ENCODE measurements at regions not wholly inside any gene's neighbourhood (a gene's known extent, or its start where the extent isn't known, plus 50 kb on each side); places are given as distances from the start of the nearest gene placed in this dataset.

DNA sequence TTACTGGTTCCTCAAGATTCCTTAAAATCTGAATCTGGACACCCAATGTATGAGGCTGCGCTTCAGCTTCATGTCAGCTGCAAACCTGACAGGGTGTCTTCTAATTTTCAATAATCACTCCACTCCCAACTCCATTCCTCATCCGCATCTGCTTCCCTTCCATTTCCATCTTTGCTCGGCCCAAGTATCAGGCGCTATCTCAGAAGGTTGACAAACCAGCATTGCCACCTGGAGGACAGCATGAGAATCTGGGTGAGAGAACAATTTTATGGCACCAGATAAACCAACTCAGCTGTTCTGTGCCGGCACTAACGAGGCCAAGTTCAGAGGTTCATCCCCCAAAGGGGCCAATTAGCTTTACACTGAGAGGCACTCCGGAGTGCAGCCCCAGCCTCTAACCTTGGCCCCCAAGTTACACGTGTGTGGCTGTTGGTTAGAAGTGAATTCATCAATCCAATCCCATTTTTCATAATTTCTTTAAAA, 79.1 kb upstream of the LMO2 start:
- intact Hi-C loops (cut with micrococcal nuclease; ENCODE audit: unreplicated experiment): loop anchor here (1.0 kb wide), 2 partner anchors 113 to 136 kb away; no protein-coding TSS in a partner anchor
- Histone ChIP-seq H3K4me3 (ENCODE audit: low read depth, low read length, poor library complexity, severe bottlenecking) (no peak overlapping the region), H3K9me3 (ENCODE audit: low read depth, low read length, poor library complexity, severe bottlenecking) (no peaks in the 10 kb centered on the region), H3K36me3 (ENCODE audit: insufficient read depth, low read length, poor library complexity, severe bottlenecking) (no peaks in the 10 kb centered on the region), H3K27ac (ENCODE audit: low read depth, low read length, poor library complexity, severe bottlenecking) (peak overlapping the region; percentile 31), H3K4me1 (ENCODE audit: insufficient read depth, low read length, poor library complexity, severe bottlenecking) (peaks cover 26% of the 10 kb centered on the region), H3K27me3 (replicated peaks; ENCODE audit: insufficient read depth, low read depth, low read length, poor library complexity) (no peaks in the 10 kb centered on the region)
- DNase-seq (ENCODE audit: low spot score): peak; percentile 96
- no TSS peak for BruUV-seq (replicated peaks)
- TF ChIP-seq, protein P1, sequence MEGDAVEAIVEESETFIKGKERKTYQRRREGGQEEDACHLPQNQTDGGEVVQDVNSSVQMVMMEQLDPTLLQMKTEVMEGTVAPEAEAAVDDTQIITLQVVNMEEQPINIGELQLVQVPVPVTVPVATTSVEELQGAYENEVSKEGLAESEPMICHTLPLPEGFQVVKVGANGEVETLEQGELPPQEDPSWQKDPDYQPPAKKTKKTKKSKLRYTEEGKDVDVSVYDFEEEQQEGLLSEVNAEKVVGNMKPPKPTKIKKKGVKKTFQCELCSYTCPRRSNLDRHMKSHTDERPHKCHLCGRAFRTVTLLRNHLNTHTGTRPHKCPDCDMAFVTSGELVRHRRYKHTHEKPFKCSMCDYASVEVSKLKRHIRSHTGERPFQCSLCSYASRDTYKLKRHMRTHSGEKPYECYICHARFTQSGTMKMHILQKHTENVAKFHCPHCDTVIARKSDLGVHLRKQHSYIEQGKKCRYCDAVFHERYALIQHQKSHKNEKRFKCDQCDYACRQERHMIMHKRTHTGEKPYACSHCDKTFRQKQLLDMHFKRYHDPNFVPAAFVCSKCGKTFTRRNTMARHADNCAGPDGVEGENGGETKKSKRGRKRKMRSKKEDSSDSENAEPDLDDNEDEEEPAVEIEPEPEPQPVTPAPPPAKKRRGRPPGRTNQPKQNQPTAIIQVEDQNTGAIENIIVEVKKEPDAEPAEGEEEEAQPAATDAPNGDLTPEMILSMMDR (conservative IDR thresholded peaks at IDR 0.05; ENCODE audit: low read depth, low read length): peak; percentile 99
- no peak for TF ChIP-seq EZH2 (IDR thresholded peaks at IDR 0.05; ENCODE audit: borderline replicate concordance, low read depth, low read length, poor library complexity, severe bottlenecking)
- POLR2A ChIA-PET (ENCODE audit: low non-redundant PET): interaction anchor here (1.0 kb wide), 1 partner anchor 40 kb away, joined by 11 read pairs; no protein-coding TSS in a partner anchor
- CTCF ChIA-PET: interaction anchor here (0.5 to 3.3 kb wide), 15 partner anchors 9 to 1393 kb away, joined by 3 to 53 read pairs (median 4); no protein-coding TSS in a partner anchor

DNA sequence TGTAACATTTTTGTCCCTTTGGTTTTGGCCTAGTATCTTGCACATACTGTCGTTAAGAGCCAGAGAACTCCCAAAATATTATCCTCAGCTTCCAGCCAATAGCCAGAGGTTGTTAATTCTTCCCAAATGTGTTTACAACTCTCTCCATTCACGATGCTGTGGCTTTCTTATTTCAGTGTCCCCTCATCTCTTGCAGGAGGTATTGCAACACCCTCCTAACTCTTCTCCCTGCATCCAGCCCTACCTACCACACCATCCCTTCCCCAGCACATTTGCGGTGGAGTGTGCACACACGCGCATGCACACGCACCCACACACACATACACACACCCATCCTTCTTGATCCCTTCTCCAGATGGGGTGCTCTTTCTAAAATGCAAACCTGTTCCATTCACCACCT, 75.6 kb upstream of the LMO2 start:
- Histone ChIP-seq H3K36me3 (ENCODE audit: insufficient read depth, low read length, poor library complexity, severe bottlenecking) (no peaks in the 10 kb centered on the region), H3K9me3 (ENCODE audit: low read depth, low read length, poor library complexity, severe bottlenecking) (no peaks in the 10 kb centered on the region), H3K4me3 (ENCODE audit: low read depth, low read length, poor library complexity, severe bottlenecking) (no peak overlapping the region), H3K27me3 (replicated peaks; ENCODE audit: insufficient read depth, low read depth, low read length, poor library complexity) (no peaks in the 10 kb centered on the region), H3K27ac (ENCODE audit: low read depth, low read length, poor library complexity, severe bottlenecking) (no peak overlapping the region), H3K4me1 (ENCODE audit: insufficient read depth, low read length, poor library complexity, severe bottlenecking) (peaks cover 11% of the 10 kb centered on the region)
- intact Hi-C loops (cut with micrococcal nuclease; ENCODE audit: unreplicated experiment): no loop called here
- ChIA-PET POLR2A (ENCODE audit: low non-redundant PET) (interaction anchor here (0.7 kb wide), 1 partner anchor 51 kb away, joined by 10 read pairs; no protein-coding TSS in a partner anchor), CTCF (interaction anchor here (0.7 kb wide), 1 partner anchor 133 kb away, joined by 3 read pairs; no protein-coding TSS in a partner anchor)
- no TSS peak for BruUV-seq (replicated peaks)
- no peak for DNase-seq (ENCODE audit: low spot score)
- TF ChIP-seq, protein P1 (conservative IDR thresholded peaks at IDR 0.05; ENCODE audit: low read depth, low read length): no peak
- no peak for TF ChIP-seq EZH2 (IDR thresholded peaks at IDR 0.05; ENCODE audit: borderline replicate concordance, low read depth, low read length, poor library complexity, severe bottlenecking)

DNA sequence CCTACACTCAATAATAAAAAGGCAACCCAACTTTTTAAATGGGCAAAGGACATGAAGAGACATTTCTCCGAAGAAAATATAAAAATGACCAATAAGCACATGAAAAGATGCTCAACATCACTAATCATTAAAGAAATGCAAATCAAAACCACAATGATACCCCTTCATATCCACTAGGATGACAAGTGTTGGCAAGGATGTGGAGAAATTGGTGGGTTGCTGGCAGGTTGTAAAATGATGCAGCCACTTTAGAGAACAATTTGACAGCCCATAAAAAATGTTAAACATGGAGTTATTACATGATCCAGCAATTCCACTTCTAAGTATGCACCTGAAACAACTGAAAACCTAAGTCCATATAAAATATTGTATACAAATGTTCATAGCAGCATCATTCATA, 73.2 kb upstream of the LMO2 start:
- no peak overlapping the region for H3K27ac ChIP-seq (ENCODE audit: low read depth, low read length, poor library complexity, severe bottlenecking)
- BruUV-seq (replicated peaks): no TSS peak
- TF ChIP-seq, protein P1 (conservative IDR thresholded peaks at IDR 0.05; ENCODE audit: low read depth, low read length): no peak
- no peak for TF ChIP-seq EZH2 (IDR thresholded peaks at IDR 0.05; ENCODE audit: borderline replicate concordance, low read depth, low read length, poor library complexity, severe bottlenecking)
- no peak overlapping the region for H3K4me3 ChIP-seq (ENCODE audit: low read depth, low read length, poor library complexity, severe bottlenecking)
- no peaks in the 10 kb centered on the region for H3K36me3 ChIP-seq (ENCODE audit: insufficient read depth, low read length, poor library complexity, severe bottlenecking)
- H3K27me3 ChIP-seq (replicated peaks; ENCODE audit: insufficient read depth, low read depth, low read length, poor library complexity): no peaks in the 10 kb centered on the region
- ChIA-PET POLR2A (ENCODE audit: low non-redundant PET) (no interaction called here), CTCF (no interaction called here)
- no peak for DNase-seq (ENCODE audit: low spot score)
- intact Hi-C loops (cut with micrococcal nuclease; ENCODE audit: unreplicated experiment): no loop called here
- H3K4me1 ChIP-seq (ENCODE audit: insufficient read depth, low read length, poor library complexity, severe bottlenecking): no peaks in the 10 kb centered on the region
- H3K9me3 ChIP-seq (ENCODE audit: low read depth, low read length, poor library complexity, severe bottlenecking): no peaks in the 10 kb centered on the region
